Activated CD4-positive, alpha-beta T cell treated with anti-CD3 and anti-CD28 coated beads for 4 hours (primary cell): ENCODE measurements at regions not wholly inside any gene's neighbourhood (a gene's known extent, or its start where the extent isn't known, plus 50 kb on each side); places are given as distances from the start of the nearest gene placed in this dataset.
"Not testable (repeated sequence)": the region's sequence is repeated elsewhere in the genome, so short reads cannot be mapped to it uniquely, and the experiment has no call there.

Experiments
- DNase-seq, 2 donors: peaks; one replicate each; pipeline ENCODE4 v3.0.0-alpha.2; 2020

- DNase-seq = no peak
Measured at GRCh38 chr5:103808464-103809106, 246.0 kb upstream of the NUDT12 start.

GRCh38 chr5:103804711-103805110 lies 242.1 kb upstream of the NUDT12 start:
- no peak for DNase-seq

- DNase-seq = no peak
Measured at GRCh38 chr5:103801681-103802080, 239.1 kb upstream of the NUDT12 start.

GRCh38 chr5:103800741-103801495 lies 238.3 kb upstream of the NUDT12 start:
- no peak for DNase-seq

GRCh38 chr5:103793595-103794182 lies 231.1 kb upstream of the NUDT12 start:
- DNase-seq = no peak

- no peak for DNase-seq
Measured at GRCh38 chr5:103785569-103785968, 223.0 kb upstream of the NUDT12 start.

GRCh38 chr5:103783669-103784068 lies 221.1 kb upstream of the NUDT12 start:
- no peak for DNase-seq

GRCh38 chr5:103780794-103781193 lies 218.2 kb upstream of the NUDT12 start:
- DNase-seq = no peak

GRCh38 chr5:103774721-103775120 lies 212.1 kb upstream of the NUDT12 start:
- no peak for DNase-seq

GRCh38 chr5:103772248-103772647 lies 209.7 kb upstream of the NUDT12 start:
- DNase-seq = no peak

GRCh38 chr5:103764403-103764802 lies 201.8 kb upstream of the NUDT12 start:
- DNase-seq = no peak

GRCh38 chr5:103758996-103759395 lies 196.4 kb upstream of the NUDT12 start:
- no peak for DNase-seq

- no peak for DNase-seq
Measured at GRCh38 chr5:103755974-103756373, 193.4 kb upstream of the NUDT12 start.

GRCh38 chr5:103745353-103746065 lies 182.9 kb upstream of the NUDT12 start:
- DNase-seq = no peak

GRCh38 chr5:103744159-103744558 lies 181.6 kb upstream of the NUDT12 start:
- DNase-seq = no peak

- no peak for DNase-seq
Measured at GRCh38 chr5:103743421-103743820, 180.8 kb upstream of the NUDT12 start.

GRCh38 chr5:103741984-103742383 lies 179.4 kb upstream of the NUDT12 start:
- DNase-seq = no peak

- DNase-seq = not testable (repeated sequence)
Measured at GRCh38 chr5:103736343-103736742, 173.8 kb upstream of the NUDT12 start.

GRCh38 chr5:103724271-103724670 lies 161.7 kb upstream of the NUDT12 start:
- DNase-seq = no peak

- DNase-seq = no peak
Measured at GRCh38 chr5:103721183-103721582, 158.6 kb upstream of the NUDT12 start.

- DNase-seq = no peak
Measured at GRCh38 chr5:103718108-103718507, 155.5 kb upstream of the NUDT12 start.

- no peak for DNase-seq
Measured at GRCh38 chr5:103708601-103709000, 146.0 kb upstream of the NUDT12 start.

GRCh38 chr5:103706939-103707682 lies 144.5 kb upstream of the NUDT12 start:
- no peak for DNase-seq
